GM19468 (cell line): ENCODE measurements at regions not wholly inside any gene's neighbourhood (a gene's known extent, or its start where the extent isn't known, plus 50 kb on each side); places are given as distances from the start of the nearest gene placed in this dataset.

ENCODE experiments used
- ATAC-seq: cut with Tn5 transposase; IDR thresholded peaks from one replicate; pipeline ENCODE4 v1.9.1; 2021; ENCODE audit warnings: mild to moderate bottlenecking, moderate library complexity, moderate number of reproducible peaks; ENCODE audit not compliant: unreplicated experiment; ENCODE audit errors: extremely low read depth

- ATAC-seq: no peak
Observed at GRCh38 chr3:77943598-77943997, 903.7 kb downstream of the ROBO2 start.

- ATAC-seq: no peak
Observed at GRCh38 chr3:77945320-77945719, 905.4 kb downstream of the ROBO2 start.

- ATAC-seq: no peak
Observed at GRCh38 chr3:77947671-77948070, 907.8 kb downstream of the ROBO2 start.

GRCh38 chr3:77967621-77968020, 927.7 kb downstream of the ROBO2 start:
- ATAC-seq: no peak

- no peak for ATAC-seq
Observed at GRCh38 chr3:77976079-77976478, 936.2 kb downstream of the ROBO2 start.

- ATAC-seq: no peak
Observed at GRCh38 chr3:78003090-78003489, 963.2 kb downstream of the ROBO2 start.

GRCh38 chr3:78004571-78004970, 964.7 kb downstream of the ROBO2 start:
- no peak for ATAC-seq

GRCh38 chr3:78013653-78014052, 973.8 kb downstream of the ROBO2 start:
- ATAC-seq: no peak

- ATAC-seq: no peak
Observed at GRCh38 chr3:78015856-78016255, 976.0 kb downstream of the ROBO2 start.

GRCh38 chr3:78021710-78022109, 981.8 kb downstream of the ROBO2 start:
- no peak for ATAC-seq

- ATAC-seq: no peak
Observed at GRCh38 chr3:78022232-78022631, 982.3 kb downstream of the ROBO2 start.

GRCh38 chr3:78023257-78023656, 983.4 kb downstream of the ROBO2 start:
- ATAC-seq: no peak

GRCh38 chr3:78025916-78026315, 986.0 kb downstream of the ROBO2 start:
- ATAC-seq: no peak

- no peak for ATAC-seq
Observed at GRCh38 chr3:78026318-78026828, 986.5 kb downstream of the ROBO2 start.

- no peak for ATAC-seq
Observed at GRCh38 chr3:78029775-78030174, 989.9 kb downstream of the ROBO2 start.

GRCh38 chr3:78035131-78035641, 995.3 kb downstream of the ROBO2 start:
- no peak for ATAC-seq

- no peak for ATAC-seq
Observed at GRCh38 chr3:78041486-78041885, 1001.6 kb downstream of the ROBO2 start.

- no peak for ATAC-seq
Observed at GRCh38 chr3:78046566-78046965, 1006.7 kb downstream of the ROBO2 start.

GRCh38 chr3:78048698-78049097, 1008.8 kb downstream of the ROBO2 start:
- ATAC-seq: no peak

GRCh38 chr3:78049521-78049920, 1009.6 kb downstream of the ROBO2 start:
- ATAC-seq: no peak

GRCh38 chr3:78050276-78051065, 1010.6 kb downstream of the ROBO2 start:
- ATAC-seq: no peak

GRCh38 chr3:78052746-78053145, 1012.8 kb downstream of the ROBO2 start:
- no peak for ATAC-seq
